ENCODE measurements at regions not wholly inside any gene's neighbourhood (a gene's known extent, or its start where the extent isn't known, plus 50 kb on each side); places are given as distances from the start of the nearest gene placed in this dataset.

- FAIRE-seq (peak; percentile 32), DNase-seq (ENCODE audit: insufficient read length, low spot score) (no peak)
- TF ChIP-seq CTCF (IDR thresholded peaks at IDR 0.05; ENCODE audit: insufficient read depth, missing control alignments), result no peak
Observed at GRCh38 chr15:39084674-39085530, 496.0 kb upstream of the THBS1 start.

- no peak for FAIRE-seq
Observed at GRCh38 chr15:39086641-39087040, 494.2 kb upstream of the THBS1 start.

GRCh38 chr15:39088156-39088555 lies 492.7 kb upstream of the THBS1 start:
- no peak for TF ChIP-seq CTCF (IDR thresholded peaks at IDR 0.05; ENCODE audit: insufficient read depth, missing control alignments)
- FAIRE-seq (no peak), DNase-seq (ENCODE audit: insufficient read length, low spot score) (no peak)

More at GRCh38 chr15:39086641-39087040, 494.2 kb upstream of the THBS1 start:
- TF ChIP-seq CTCF (IDR thresholded peaks at IDR 0.05; ENCODE audit: insufficient read depth, missing control alignments), result no peak
- DNase-seq (ENCODE audit: insufficient read length, low spot score), result no peak

GRCh38 chr15:39092354-39092753 lies 488.5 kb upstream of the THBS1 start:
- FAIRE-seq (no peak), DNase-seq (ENCODE audit: insufficient read length, low spot score) (no peak)
- TF ChIP-seq CTCF (IDR thresholded peaks at IDR 0.05; ENCODE audit: insufficient read depth, missing control alignments), result no peak

GRCh38 chr15:39092761-39093160 lies 488.1 kb upstream of the THBS1 start:
- DNase-seq (ENCODE audit: insufficient read length, low spot score) (no peak), FAIRE-seq (no peak)
- no peak for TF ChIP-seq CTCF (IDR thresholded peaks at IDR 0.05; ENCODE audit: insufficient read depth, missing control alignments)

GRCh38 chr15:39094116-39094515 lies 486.8 kb upstream of the THBS1 start:
- FAIRE-seq (no peak), DNase-seq (ENCODE audit: insufficient read length, low spot score) (no peak)
- no peak for TF ChIP-seq CTCF (IDR thresholded peaks at IDR 0.05; ENCODE audit: insufficient read depth, missing control alignments)

GRCh38 chr15:39095218-39095879 lies 485.5 kb upstream of the THBS1 start:
- TF ChIP-seq CTCF (IDR thresholded peaks at IDR 0.05; ENCODE audit: insufficient read depth, missing control alignments), result no peak
- FAIRE-seq, result no peak
- no peak for DNase-seq (ENCODE audit: insufficient read length, low spot score)

Data from D721Med (cell line).